GM10248 (cell line): ENCODE measurements at regions not wholly inside any gene's neighbourhood (a gene's known extent, or its start where the extent isn't known, plus 50 kb on each side); places are given as distances from the start of the nearest gene placed in this dataset.

ENCODE experiments used
- CTCF ChIA-PET: fragments of 300-600 bp; sonication (Branson Sonifier 250); formaldehyde crosslinking; extraction: SDS; loops from one replicate; lab custom pipeline; 2021; ENCODE audit warnings: antibody characterized with exemption; lab: Yijun Ruan, JAX
- POLR2A ChIA-PET: fragments of 350-650 bp; sonication (Branson Sonifier 250); formaldehyde crosslinking; extraction: SDS; loops from one replicate; lab custom pipeline; 2020; ENCODE audit warnings: antibody characterized with exemption; lab: Yijun Ruan, JAX
- DNase-seq: peaks from one replicate; pipeline ENCODE4 v3.0.0; 2012; ENCODE audit errors: extremely low spot score
- TF ChIP-seq, protein P1 (sequence below): IDR thresholded peaks from 2 replicates; pipeline ENCODE4 v1.5.1; 2012; ENCODE audit warnings: mild to moderate bottlenecking, low read depth; ENCODE audit errors: extremely low read depth, missing control alignments, control extremely low read depth

DNA sequence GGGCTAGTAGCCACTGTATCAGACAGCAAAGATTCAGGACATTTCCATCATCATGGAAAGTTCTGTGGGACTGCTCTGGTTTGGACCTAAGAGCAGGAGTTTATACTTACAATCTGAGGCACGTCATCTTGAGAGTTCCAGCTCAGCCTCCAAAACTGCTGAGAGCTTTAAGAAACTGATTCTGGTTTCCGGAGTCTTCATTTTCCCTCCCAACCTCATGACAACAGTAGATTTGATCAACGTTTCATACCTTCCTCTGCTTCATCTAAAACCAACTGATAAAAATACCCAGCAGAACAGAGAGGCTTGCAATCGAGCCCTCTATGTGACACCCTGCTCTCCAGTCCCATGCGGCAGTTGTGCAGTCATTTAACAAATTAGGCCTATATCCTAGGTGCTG lies 64.3 kb upstream of the EPB41L1 start:
- no peak for DNase-seq
- CTCF ChIA-PET: interaction anchor here (1.3 kb wide), 1 partner anchor 95 kb away, joined by 3 read pairs; no protein-coding TSS in a partner anchor
- POLR2A ChIA-PET: interaction anchor here (0.7 kb wide), 1 partner anchor 110 kb away, joined by 4 read pairs; no protein-coding TSS in a partner anchor
- TF ChIP-seq, protein P1, sequence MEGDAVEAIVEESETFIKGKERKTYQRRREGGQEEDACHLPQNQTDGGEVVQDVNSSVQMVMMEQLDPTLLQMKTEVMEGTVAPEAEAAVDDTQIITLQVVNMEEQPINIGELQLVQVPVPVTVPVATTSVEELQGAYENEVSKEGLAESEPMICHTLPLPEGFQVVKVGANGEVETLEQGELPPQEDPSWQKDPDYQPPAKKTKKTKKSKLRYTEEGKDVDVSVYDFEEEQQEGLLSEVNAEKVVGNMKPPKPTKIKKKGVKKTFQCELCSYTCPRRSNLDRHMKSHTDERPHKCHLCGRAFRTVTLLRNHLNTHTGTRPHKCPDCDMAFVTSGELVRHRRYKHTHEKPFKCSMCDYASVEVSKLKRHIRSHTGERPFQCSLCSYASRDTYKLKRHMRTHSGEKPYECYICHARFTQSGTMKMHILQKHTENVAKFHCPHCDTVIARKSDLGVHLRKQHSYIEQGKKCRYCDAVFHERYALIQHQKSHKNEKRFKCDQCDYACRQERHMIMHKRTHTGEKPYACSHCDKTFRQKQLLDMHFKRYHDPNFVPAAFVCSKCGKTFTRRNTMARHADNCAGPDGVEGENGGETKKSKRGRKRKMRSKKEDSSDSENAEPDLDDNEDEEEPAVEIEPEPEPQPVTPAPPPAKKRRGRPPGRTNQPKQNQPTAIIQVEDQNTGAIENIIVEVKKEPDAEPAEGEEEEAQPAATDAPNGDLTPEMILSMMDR: no peak

DNA sequence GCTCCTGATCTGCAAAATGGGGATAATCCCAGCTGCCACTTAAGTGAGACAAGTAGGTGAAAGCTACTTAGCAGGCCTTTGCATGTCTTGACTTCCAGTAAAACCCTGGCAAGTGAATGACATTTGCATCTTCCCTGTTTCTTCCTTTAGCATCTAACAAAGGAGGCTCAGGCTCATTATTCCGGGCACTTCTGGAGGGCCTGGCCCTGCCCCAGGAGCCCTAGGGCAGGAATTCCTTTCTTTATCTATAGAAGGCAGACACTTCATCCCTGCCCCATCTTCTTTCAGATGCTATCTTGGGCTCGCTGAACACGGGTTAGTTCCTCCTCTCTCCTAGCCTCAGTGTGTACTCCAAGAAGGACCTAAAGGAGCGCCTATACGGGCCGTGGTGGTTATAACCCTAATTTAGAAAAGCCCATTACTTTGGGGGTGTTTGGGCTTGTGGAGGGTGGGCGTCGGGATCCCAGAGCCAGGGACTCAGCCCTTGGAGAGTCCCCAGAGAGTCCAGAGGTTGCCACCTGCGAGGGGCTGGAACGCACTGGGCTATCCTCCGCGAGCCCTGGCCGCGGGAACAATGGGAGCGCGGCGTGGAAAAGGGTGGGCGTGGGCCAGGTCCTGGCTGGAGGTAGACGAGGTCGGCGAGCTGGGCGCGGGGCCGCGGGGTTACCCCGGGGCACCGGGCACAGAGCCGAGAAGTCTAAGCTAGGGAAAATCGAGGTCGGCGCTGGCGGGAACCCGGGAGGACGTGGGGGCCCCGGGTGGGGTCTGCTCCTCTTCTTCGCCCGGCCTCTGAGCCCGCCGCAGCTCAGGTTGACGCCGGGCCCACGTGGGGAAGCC lies 62.8 kb upstream of the EPB41L1 start:
- POLR2A ChIA-PET: no interaction called here
- no peak for DNase-seq
- CTCF ChIA-PET: interaction anchor here (0.9 to 2.2 kb wide), 5 partner anchors 10 to 108 kb away, joined by 3 to 5 read pairs (median 3); no protein-coding TSS in a partner anchor
- TF ChIP-seq, protein P1: no peak

DNA sequence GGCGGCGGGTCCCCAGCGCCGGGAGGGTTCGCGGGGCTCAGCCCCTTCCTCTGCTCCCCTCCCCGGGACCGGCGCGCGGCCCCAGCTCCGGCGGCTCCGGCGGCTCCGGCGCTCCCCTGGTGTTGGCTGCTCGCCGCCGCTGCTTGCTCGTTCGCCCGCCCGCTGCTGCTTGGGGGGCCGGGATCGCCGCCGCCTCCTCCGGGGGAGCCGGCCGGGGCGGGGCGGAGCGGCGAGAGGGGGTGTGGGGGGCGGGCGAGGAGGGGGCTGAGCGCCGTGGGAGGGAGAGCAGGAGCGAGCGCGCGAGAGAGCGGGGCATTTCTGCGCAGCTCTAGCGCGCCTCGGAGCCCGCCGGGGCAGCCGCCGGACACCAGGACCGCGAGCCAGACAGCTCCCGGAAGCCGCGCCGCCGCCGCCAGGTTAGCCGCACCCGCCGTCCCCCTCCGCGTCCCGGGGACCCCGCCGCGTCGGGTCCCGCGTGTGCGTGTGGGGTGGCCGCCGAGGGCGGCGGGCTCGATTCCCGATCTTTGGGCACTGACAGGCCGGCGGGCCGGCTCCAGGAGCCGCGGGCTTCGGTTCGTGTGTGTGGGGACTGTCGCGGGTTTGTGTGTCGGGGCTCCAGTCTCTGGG lies 62.0 kb upstream of the EPB41L1 start:
- peak; percentile 52 for DNase-seq
- POLR2A ChIA-PET: no interaction called here
- CTCF ChIA-PET: interaction anchor here (1.2 to 2.2 kb wide), 3 partner anchors 46 to 108 kb away, joined by 3 to 5 read pairs (median 4); no protein-coding TSS in a partner anchor
- TF ChIP-seq, protein P1: no peak

DNA sequence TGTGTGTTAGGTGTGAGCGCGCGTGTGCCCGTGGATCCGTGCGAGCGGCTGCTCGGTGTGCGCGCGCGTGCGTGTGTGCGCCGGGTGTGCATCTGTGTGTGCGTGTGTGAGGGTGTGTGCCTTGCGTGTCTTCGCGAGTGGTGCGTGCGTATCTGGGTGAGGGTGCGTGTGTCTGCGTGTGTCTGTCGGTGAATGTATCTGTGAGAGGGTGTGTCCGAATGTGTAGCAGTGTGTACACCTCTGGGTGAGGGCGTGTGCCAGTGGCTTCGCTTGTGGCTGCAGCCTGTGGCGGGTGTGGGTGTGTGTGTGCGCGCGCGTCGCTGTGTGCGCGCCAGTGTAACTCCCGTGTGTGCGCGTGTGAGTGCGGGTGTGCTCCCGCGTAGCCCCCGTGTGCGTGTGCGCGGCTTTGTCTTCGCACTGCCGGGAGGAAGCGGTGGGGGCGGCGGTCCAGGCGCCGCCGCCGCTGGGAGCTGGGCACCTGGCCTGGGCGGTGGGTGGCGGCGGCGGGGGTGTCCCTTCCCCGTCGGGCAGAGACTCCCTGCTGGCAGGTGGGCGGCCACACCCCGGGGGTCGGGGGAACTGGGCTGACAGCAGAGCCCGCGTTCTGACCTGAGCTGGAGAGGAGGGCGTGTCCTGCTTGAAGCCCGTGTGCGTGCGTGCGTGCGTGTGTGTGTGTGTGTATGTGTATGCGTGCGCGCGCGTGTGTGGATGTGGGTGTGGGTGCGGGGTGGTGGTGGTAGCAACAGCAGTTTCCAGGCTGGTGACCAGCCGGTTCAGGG lies 61.3 kb upstream of the EPB41L1 start:
- ChIA-PET POLR2A (no interaction called here), CTCF (interaction anchor here (2.2 kb wide), 1 partner anchor 63 kb away, joined by 4 read pairs; no protein-coding TSS in a partner anchor)
- no peak for DNase-seq

DNA sequence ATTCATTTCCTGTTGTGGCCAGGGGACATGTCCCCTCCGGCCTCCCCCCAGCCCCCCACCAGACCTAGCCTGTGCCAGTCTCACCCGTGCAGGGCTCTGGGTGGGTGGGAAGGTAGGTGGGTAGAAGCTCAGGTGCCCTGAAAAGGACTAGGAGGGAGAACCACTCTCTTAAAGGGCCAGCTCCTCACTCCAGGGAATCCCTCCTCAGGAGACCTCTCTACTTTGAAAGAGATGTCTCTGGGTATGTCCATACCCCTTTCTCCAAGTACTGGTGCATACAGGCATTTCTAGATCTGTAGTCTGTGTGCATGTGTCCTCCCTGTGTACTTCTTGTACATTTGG lies 60.8 kb upstream of the EPB41L1 start:
- ChIA-PET CTCF (interaction anchor here (2.2 kb wide), 1 partner anchor 63 kb away, joined by 4 read pairs; no protein-coding TSS in a partner anchor), POLR2A (no interaction called here)
- TF ChIP-seq, protein P1: no peak
- DNase-seq: no peak

More for the DNA sequence above, 61.3 kb upstream of the EPB41L1 start:
- TF ChIP-seq, protein P1: no peak

DNA sequence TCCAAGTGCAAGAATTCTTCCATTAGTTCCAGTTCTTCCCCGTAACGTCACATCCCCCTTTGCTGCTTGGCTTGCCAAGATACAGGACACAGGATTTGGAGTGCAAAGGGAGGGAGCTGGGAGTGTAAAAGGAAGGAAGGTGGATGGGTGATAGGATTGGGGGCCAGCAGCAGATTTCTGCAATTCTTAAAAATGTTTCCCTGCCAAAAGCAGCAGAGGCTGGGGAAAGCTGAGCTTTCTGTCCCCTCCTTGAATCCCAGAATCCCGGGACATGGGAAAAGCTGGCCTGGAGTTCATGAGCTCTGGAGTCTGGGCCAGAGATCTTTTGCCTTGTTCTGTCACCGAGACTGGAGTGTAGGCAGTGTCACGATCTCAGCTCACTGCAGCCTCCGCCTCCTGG lies 60.0 kb upstream of the EPB41L1 start:
- CTCF ChIA-PET: interaction anchor here (0.9 to 1.1 kb wide), 2 partner anchors 11 to 99 kb away, joined by 3 read pairs; no protein-coding TSS in a partner anchor
- TF ChIP-seq, protein P1: no peak
- POLR2A ChIA-PET: interaction anchor here (0.6 kb wide), 1 partner anchor 101 kb away, joined by 7 read pairs; no protein-coding TSS in a partner anchor
- no peak for DNase-seq
